Hepatocyte (in vitro differentiated cells): ENCODE measurements at regions not wholly inside any gene's neighbourhood (a gene's known extent, or its start where the extent isn't known, plus 50 kb on each side); places are given as distances from the start of the nearest gene placed in this dataset.

ENCODE experiments used
- DNase-seq: peaks from one replicate; pipeline ENCODE4 v3.0.0-alpha.2; 2016; ENCODE audit warnings: low spot score
- H2AFZ ChIP-seq: fragments of 200-600 bp; sonication (generic); 2 replicates; pipeline ENCODE4 v1.6.0; 2016; ENCODE audit warnings: antibody characterized with exemption, mild to moderate bottlenecking
- H3K27ac ChIP-seq: fragments of 200-600 bp; sonication (generic); 2 replicates; pipeline ENCODE4 v1.5.1; 2016; ENCODE audit warnings: mild to moderate bottlenecking
- H3K27me3 ChIP-seq: fragments of 200-600 bp; sonication (generic); 2 replicates; pipeline ENCODE4 v1.6.1; 2016
- H3K36me3 ChIP-seq: fragments of 200-600 bp; sonication (generic); replicated peaks from 2 replicates; pipeline ENCODE4 v1.5.1; 2016; ENCODE audit warnings: low read depth; ENCODE audit not compliant: insufficient read depth
- H3K4me1 ChIP-seq: fragments of 200-600 bp; sonication (generic); 2 replicates; pipeline ENCODE4 v1.5.1; 2016; ENCODE audit warnings: mild to moderate bottlenecking, moderate library complexity; ENCODE audit not compliant: insufficient read depth
- H3K4me2 ChIP-seq: fragments of 200-600 bp; sonication (generic); 2 replicates; pipeline ENCODE4 v1.6.0; 2016
- H3K4me3 ChIP-seq: fragments of 200-600 bp; sonication (generic); 2 replicates; pipeline ENCODE4 v1.5.1; 2016; ENCODE audit warnings: mild to moderate bottlenecking
- H3K79me2 ChIP-seq: fragments of 200-600 bp; sonication (generic); 2 replicates; pipeline ENCODE4 v1.6.0; 2017; ENCODE audit warnings: mild to moderate bottlenecking
- H3K9me2 ChIP-seq: fragments of 200-600 bp; sonication (generic); replicated peaks from 2 replicates; pipeline ENCODE4 v1.6.0; 2017; ENCODE audit warnings: mild to moderate bottlenecking; ENCODE audit not compliant: insufficient read depth
- H3K9me3 ChIP-seq: fragments of 200-600 bp; sonication (generic); 2 replicates; pipeline ENCODE4 v1.5.1; 2016; ENCODE audit warnings: low read depth, mild to moderate bottlenecking
- H4K20me1 ChIP-seq: fragments of 200-600 bp; sonication (generic); 2 replicates; pipeline ENCODE4 v1.6.0; 2016; ENCODE audit warnings: mild to moderate bottlenecking; ENCODE audit not compliant: insufficient read depth, poor library complexity, severe bottlenecking
- EZH2 ChIP-seq: fragments of 200-600 bp; sonication (generic); IDR thresholded peaks from 2 replicates; pipeline ENCODE4 v1.6.1; 2016; ENCODE audit warnings: antibody characterized with exemption, mild to moderate bottlenecking, borderline replicate concordance
- EZH2phosphoT487 ChIP-seq: fragments of 200-600 bp; sonication (generic); IDR thresholded peaks from one replicate; pipeline ENCODE4 v1.6.1; 2018; ENCODE audit warnings: antibody characterized with exemption, mild to moderate bottlenecking, low read depth, moderate library complexity; ENCODE audit not compliant: unreplicated experiment, severe bottlenecking
- WGBS: methylation state at CpG from one replicate; pipeline ENCODE4 v1.1.6; 2016; ENCODE audit warnings: low lambda C conversion rate; ENCODE audit errors: missing lambda C conversion rate; 5-methylcytosine and 5-hydroxymethylcytosine counted together
- TF ChIP-seq, protein P1 (sequence below): fragments of 200-600 bp; sonication (generic); IDR thresholded peaks from 2 replicates; pipeline ENCODE4 v1.5.1; 2016; ENCODE audit warnings: antibody characterized with exemption, mild to moderate bottlenecking; ENCODE audit not compliant: poor library complexity

DNA sequence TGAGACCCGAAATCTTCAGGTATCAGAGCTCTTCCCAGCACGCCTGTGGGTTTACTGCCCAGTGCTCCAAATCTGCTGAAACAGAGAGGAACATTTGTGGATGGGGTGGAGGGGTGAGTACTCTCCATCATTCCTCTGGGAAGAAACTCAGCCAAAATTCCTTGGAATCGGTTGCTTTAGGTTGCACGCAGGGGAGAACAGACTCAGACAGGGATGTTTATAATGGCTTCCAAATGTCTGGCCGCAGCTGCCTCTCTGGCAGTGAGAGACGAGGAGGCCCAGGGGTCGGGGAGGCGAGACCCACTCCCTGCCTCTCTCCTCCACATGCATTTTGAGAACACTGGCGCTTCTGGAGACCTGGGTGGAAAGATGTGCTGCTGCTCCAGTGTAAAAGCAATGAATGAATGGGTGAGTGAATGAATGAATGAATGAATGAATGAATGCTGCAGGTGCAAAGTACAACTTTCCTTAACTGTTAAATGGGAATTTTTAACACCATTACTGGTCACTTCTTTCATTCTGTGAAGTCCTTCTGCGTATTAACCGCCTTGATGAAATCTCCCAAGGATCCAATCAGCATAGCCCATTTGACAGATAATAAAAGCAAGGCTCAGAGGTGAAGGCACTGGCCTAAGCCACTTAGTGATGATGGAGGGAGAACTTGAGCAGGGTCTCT is 437.4 kb downstream of the MIAT start:
- Histone ChIP-seq H3K27me3 (no peaks in the 10 kb centered on the region), H3K79me2 (no peaks in the 10 kb centered on the region), H3K9me2 (no peaks in the 10 kb centered on the region), H3K4me2 (no peak overlapping the region), H3K4me3 (no peak overlapping the region), H3K9me3 (no peaks in the 10 kb centered on the region), H4K20me1 (no peaks in the 10 kb centered on the region), H2AFZ (no peak overlapping the region), H3K4me1 (peaks cover 9% of the 10 kb centered on the region), H3K27ac (peak overlapping the region; percentile 39), H3K36me3 (no peaks in the 10 kb centered on the region)
- WGBS = 61% methylated on average over 11 of the region's 11 CpGs
- TF ChIP-seq EZH2phosphoT487 (no peak), EZH2 (no peak)
- TF ChIP-seq, protein P1, sequence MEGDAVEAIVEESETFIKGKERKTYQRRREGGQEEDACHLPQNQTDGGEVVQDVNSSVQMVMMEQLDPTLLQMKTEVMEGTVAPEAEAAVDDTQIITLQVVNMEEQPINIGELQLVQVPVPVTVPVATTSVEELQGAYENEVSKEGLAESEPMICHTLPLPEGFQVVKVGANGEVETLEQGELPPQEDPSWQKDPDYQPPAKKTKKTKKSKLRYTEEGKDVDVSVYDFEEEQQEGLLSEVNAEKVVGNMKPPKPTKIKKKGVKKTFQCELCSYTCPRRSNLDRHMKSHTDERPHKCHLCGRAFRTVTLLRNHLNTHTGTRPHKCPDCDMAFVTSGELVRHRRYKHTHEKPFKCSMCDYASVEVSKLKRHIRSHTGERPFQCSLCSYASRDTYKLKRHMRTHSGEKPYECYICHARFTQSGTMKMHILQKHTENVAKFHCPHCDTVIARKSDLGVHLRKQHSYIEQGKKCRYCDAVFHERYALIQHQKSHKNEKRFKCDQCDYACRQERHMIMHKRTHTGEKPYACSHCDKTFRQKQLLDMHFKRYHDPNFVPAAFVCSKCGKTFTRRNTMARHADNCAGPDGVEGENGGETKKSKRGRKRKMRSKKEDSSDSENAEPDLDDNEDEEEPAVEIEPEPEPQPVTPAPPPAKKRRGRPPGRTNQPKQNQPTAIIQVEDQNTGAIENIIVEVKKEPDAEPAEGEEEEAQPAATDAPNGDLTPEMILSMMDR = no peak
- peak; percentile 62 for DNase-seq

DNA sequence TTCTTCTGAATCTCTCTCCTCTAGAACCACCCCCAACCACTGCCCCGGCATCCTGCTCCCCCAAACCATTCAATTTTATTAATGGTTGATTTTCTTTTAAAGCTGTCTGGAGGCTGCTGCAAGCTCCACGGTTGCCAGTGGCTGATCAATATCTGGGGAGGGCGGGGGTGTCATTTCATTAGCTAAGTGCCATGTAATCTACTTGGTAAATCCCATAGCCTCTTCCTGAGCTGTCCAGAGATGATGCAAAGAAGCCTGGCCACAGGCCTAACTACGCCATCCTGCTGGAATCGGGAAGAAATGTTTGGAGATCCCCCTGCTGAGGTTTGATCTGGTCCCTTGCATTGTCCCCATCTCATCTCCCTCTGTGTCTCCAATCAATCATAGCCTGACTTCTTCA is 440.1 kb downstream of the MIAT start:
- H3K4me1 ChIP-seq = peaks cover 17% of the 10 kb centered on the region
- H3K27me3 ChIP-seq = peaks cover 7% of the 10 kb centered on the region
- 70% methylated on average over 5 of the region's 5 CpGs for WGBS
- no peaks in the 10 kb centered on the region for H4K20me1 ChIP-seq
- no peak overlapping the region for H3K4me3 ChIP-seq
- no peaks in the 10 kb centered on the region for H3K9me2 ChIP-seq
- TF ChIP-seq EZH2phosphoT487 = no peak
- H3K4me2 ChIP-seq = no peak overlapping the region
- no peaks in the 10 kb centered on the region for H3K36me3 ChIP-seq
- no peaks in the 10 kb centered on the region for H3K79me2 ChIP-seq
- no peak overlapping the region for H3K27ac ChIP-seq
- H3K9me3 ChIP-seq = no peaks in the 10 kb centered on the region
- DNase-seq = no peak
- H2AFZ ChIP-seq = no peak overlapping the region

DNA sequence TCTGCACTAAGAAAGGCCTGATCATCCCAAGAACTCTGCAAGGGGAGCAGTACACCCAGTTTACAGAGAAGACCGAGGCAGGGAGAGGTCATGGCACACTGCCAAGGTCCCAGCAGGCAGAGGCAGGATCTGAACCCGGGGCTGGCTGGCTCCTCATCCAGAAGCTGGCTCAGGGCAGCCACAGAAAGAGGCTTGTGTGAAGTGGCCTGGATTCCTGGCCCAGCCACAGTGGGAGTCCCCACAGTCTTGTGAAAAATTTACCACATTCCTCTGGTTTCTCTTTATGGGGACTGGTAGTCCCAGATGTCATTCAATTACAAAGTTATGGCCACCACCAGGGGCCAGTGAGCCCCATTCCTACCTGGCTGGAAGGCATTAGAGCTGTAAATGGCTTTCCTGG is 440.5 kb downstream of the MIAT start:
- peaks cover 7% of the 10 kb centered on the region for H3K27me3 ChIP-seq
- TF ChIP-seq, protein P1 = no peak
- no peak for TF ChIP-seq EZH2phosphoT487
- no peak for TF ChIP-seq EZH2
- H3K4me1 ChIP-seq = peaks cover 17% of the 10 kb centered on the region
- no peaks in the 10 kb centered on the region for H3K9me2 ChIP-seq
- no peaks in the 10 kb centered on the region for H3K36me3 ChIP-seq
- no peaks in the 10 kb centered on the region for H3K9me3 ChIP-seq
- DNase-seq = no peak
- H3K27ac ChIP-seq = no peak overlapping the region
- WGBS = 82% methylated on average over 2 of the region's 2 CpGs
- no peak overlapping the region for H2AFZ ChIP-seq
- H4K20me1 ChIP-seq = no peaks in the 10 kb centered on the region
- no peak overlapping the region for H3K4me3 ChIP-seq
- H3K79me2 ChIP-seq = no peaks in the 10 kb centered on the region
- H3K4me2 ChIP-seq = no peak overlapping the region

DNA sequence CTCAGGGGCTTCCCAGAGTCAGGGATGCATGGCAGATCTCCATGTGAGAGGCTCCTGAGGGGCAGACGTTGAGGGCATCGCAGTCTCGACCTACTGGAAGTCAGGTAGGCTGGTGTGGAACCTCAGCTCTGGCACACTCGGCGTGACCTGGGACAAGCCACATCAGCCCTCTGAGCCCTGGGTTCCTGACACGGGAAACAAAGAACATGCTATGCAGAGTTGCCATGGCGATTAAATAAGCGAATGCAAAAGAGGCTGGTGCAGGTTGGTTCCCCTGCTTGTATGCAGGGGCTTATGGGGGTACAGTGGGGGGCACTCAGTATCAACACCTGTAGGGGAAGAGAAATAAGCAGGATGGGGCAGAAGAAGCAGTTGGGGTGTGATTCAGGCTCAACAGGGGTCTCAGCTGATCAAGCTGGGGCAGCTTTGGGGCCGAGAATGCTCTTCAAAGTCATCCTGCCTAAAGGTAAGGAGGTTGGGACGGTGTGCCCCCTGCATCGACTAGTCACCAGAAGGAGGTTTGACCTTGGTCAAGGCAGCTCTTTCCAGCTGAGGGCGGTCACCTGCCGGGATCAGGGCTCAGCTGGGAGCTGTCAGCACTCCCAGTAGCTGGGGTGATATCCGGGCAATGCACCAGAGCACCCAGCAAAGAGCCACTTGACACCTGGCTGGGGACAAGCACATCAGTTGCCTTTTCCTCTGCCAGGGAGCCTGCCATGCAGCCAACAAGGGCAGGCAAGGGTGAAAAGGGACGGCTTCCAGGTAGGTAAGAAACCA is 442.7 kb downstream of the MIAT start:
- Histone ChIP-seq H3K9me3 (no peaks in the 10 kb centered on the region), H3K4me3 (no peak overlapping the region), H3K9me2 (no peaks in the 10 kb centered on the region), H3K79me2 (no peaks in the 10 kb centered on the region), H3K4me1 (peaks cover 14% of the 10 kb centered on the region), H4K20me1 (no peaks in the 10 kb centered on the region), H3K36me3 (no peaks in the 10 kb centered on the region), H2AFZ (no peak overlapping the region), H3K27ac (no peak overlapping the region), H3K27me3 (peaks cover 7% of the 10 kb centered on the region), H3K4me2 (no peak overlapping the region)
- TF ChIP-seq, protein P1 = no peak
- TF ChIP-seq EZH2phosphoT487 (no peak), EZH2 (no peak)
- no peak for DNase-seq
- WGBS = 69% methylated on average over 15 of the region's 15 CpGs
